GM19239 (cell line): ENCODE measurements at regions not wholly inside any gene's neighbourhood (a gene's known extent, or its start where the extent isn't known, plus 50 kb on each side); places are given as distances from the start of the nearest gene placed in this dataset.

ENCODE experiments used
- DNase-seq: peaks from one replicate; pipeline ENCODE4 v3.0.0; 2011; ENCODE audit warnings: low spot score; ENCODE audit not compliant: insufficient read length
- FAIRE-seq: peaks from 2 replicates; lab custom pipeline; 2011; peaks lifted over from hg19 to GRCh38; lab: Jason Lieb, UNC

GRCh38 chr4:175871774-175872405, 59.8 kb upstream of the GPM6A start:
- no peak for DNase-seq
- FAIRE-seq, result no peak

DNA sequence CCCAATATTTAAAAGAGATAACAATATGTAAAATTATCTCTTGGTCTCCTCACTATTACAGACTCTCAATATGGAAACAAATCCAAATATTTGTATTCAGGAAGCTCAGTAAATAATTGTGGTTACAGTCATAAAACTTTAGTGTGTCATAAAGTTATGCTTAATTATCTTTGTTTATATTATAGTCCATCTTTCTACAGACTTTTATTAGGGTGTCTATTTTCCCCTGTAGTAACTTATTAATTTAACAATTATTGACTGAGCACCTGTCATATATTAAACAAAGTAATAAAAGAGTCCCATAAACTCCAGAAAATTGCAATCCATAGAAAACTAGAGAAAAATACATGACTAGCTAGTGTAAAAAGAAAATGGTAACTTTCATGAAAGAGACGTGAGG, 61.6 kb upstream of the GPM6A start:
- DNase-seq, result no peak

DNA sequence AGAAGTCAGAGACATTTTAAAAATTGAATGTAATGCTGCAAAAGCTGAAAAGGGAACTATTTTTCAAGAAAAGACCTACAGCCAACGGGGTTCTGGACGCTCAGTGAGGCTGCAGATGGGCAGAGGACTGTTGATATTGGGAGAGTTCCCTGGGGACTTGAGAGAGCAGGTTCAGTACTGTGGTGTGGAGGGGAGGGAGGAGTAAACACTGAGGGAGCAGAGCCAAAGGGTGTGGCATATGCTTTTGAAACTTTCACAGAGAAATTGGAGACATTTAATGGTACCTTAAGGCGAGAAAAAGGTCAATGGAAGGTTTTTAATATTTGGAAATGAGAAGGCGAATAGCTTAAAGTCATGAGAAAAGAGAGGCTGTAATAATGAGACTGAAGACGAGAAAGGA, 62.2 kb upstream of the GPM6A start:
- FAIRE-seq, result no peak

More for the DNA sequence above, 61.6 kb upstream of the GPM6A start:
- no peak for FAIRE-seq

GRCh38 chr4:175875993-175876771, 64.1 kb upstream of the GPM6A start:
- DNase-seq, result no peak

More for the DNA sequence above, 62.2 kb upstream of the GPM6A start:
- DNase-seq, result no peak

GRCh38 chr4:175882891-175883290, 70.8 kb upstream of the GPM6A start:
- FAIRE-seq (no peak), DNase-seq (no peak)

More at GRCh38 chr4:175875993-175876771, 64.1 kb upstream of the GPM6A start:
- FAIRE-seq, result no peak

- no peak for FAIRE-seq
These were observed 72.0 kb upstream of the GPM6A start for GRCh38 chr4:175884048-175884447.

GRCh38 chr4:175891231-175891630, 79.2 kb upstream of the GPM6A start:
- DNase-seq, result no peak
- FAIRE-seq, result no peak

More at GRCh38 chr4:175884048-175884447, 72.0 kb upstream of the GPM6A start:
- DNase-seq, result no peak

- no peak for DNase-seq
These were observed 79.8 kb upstream of the GPM6A start for GRCh38 chr4:175891851-175892250.

GRCh38 chr4:175905925-175906324, 93.9 kb upstream of the GPM6A start:
- FAIRE-seq, result no peak
- no peak for DNase-seq

More at GRCh38 chr4:175891851-175892250, 79.8 kb upstream of the GPM6A start:
- FAIRE-seq, result peak; percentile 18

DNA sequence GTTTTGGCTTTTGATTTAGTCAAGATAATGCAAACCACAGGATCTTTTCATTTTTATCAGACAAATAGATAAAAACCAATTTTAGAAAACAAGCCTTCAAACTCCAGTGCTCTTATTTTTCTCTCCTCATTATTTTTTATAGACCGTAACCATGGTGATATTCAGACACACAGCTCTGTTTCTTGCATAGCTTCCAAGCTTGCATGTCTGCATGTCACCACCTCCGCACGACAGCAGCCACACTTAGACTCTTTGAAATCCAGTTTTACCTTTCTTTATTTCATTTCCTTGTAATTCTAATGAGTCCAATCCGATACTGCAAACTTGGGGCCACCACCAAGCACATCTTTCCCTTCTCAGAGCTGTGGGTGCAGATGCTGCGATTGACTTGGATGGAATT, 94.3 kb upstream of the GPM6A start:
- DNase-seq (no peak), FAIRE-seq (no peak)

GRCh38 chr4:175910700-175911099, 98.6 kb upstream of the GPM6A start:
- DNase-seq, result no peak
- no peak for FAIRE-seq

GRCh38 chr4:175916626-175917351, 104.7 kb upstream of the GPM6A start:
- DNase-seq (no peak), FAIRE-seq (no peak)

GRCh38 chr4:175927121-175927520, 115.1 kb upstream of the GPM6A start:
- DNase-seq, result no peak
- FAIRE-seq, result no peak

- FAIRE-seq, result no peak
- no peak for DNase-seq
These were observed 117.4 kb upstream of the GPM6A start for GRCh38 chr4:175929441-175929840.

DNA sequence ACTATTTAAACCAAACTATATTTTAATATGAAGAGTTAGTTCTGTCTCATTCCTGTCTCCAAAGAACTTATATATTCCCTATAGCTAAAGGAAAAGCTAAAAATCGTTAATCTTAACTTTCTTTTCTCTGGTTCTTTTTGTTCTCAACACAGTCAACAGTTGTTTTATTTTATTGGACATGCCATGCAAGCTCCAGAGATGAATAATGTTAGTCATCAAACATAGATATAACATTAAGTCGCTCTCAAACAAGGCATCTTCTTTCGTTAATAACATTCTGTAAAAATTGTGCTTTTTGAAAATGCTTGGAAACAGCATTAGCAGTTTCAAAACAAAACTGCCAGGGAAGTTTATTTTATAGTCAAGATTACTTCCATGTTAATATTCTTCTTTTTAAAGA, 117.9 kb upstream of the GPM6A start:
- FAIRE-seq, result no peak
- DNase-seq, result no peak

- no peak for FAIRE-seq
- no peak for DNase-seq
These were observed 118.4 kb upstream of the GPM6A start for GRCh38 chr4:175930471-175930870.

GRCh38 chr4:175932116-175932515, 120.1 kb upstream of the GPM6A start:
- FAIRE-seq, result no peak
- no peak for DNase-seq

GRCh38 chr4:175934506-175934905, 122.4 kb upstream of the GPM6A start:
- FAIRE-seq (no peak), DNase-seq (no peak)

DNA sequence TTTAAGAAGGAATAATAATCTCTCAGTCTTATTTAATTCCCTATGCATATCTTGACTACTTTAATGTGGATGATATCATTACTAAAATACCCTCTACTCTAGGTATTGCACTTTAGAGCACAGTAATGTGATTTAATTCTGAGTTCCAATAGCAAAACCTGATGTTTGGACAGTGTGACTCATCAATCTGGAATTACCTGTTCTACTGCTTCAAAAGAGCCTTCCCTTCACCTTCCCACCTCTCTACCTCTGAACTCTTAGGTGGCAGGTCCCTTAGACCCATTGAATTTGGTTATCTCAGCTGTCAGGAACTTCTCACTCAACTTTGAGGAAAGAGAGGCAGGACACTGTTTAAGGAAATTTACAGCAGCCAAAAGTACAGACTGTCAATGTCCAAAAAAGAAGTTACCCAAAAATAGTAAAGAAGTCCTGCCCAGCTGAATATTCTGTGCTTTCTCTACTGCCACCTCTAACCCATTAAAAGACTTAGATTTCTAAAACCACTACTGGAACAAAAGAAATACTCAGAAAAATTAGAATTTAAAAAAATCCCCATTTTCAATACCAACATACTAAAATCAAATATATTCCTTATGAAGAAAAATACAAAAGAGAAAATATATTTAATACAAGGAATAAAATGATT, 123.1 kb upstream of the GPM6A start:
- FAIRE-seq (no peak), DNase-seq (no peak)

DNA sequence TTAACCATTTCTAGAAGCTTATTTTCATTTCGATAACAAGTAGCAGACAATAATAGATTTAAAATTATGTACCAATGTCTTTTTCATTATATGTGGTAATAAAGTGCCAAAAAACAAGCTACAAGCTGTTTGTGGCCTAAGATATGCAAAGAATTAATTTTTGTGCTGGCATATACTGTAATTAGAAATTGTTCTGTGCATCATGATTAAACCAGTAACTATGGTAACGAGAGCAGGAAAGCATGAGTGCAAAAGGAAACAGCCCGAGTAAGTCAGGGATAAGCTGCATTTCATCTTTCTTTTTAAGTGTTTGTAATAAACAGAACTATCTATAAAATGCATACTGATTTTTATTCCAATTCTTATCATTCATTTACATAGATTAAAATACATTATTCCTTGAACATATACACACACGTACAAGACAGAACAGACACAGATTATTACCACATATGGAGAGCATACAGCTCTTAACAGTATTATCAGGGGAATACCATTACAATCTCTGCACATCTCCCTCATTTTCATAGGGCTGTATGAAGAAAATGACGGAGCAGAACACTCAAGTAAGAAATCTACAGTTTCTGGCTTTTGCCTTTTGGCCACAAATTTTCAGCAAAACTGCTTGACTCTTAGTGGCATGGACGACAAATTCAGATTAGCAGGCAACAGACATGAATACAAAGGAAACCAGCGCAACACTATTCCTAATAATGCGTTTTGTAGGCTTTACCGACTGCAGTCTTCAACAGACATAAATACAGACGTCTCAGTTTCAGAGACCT, 121.3 kb upstream of the WDR17 start:
- no peak for DNase-seq

More for the DNA sequence above, 121.3 kb upstream of the WDR17 start:
- no peak for FAIRE-seq
